Fibroblast of villous mesenchyme (primary cell): ENCODE measurements at regions not wholly inside any gene's neighbourhood (a gene's known extent, or its start where the extent isn't known, plus 50 kb on each side); places are given as distances from the start of the nearest gene placed in this dataset.

ENCODE experiments used
- DNase-seq: peaks from one replicate; pipeline ENCODE4 v3.0.0-alpha.2; 2010; ENCODE audit warnings: low read depth
- H3K4me3 ChIP-seq: 2 replicates; pipeline ENCODE4 v1.5.1; 2011; ENCODE audit warnings: low read depth, mild to moderate bottlenecking, low read length
- CTCF ChIP-seq: IDR thresholded peaks from 2 replicates; pipeline ENCODE4 v1.5.1; 2012; ENCODE audit warnings: low read depth, mild to moderate bottlenecking, low read length; ENCODE audit not compliant: insufficient read depth

GRCh38 chr7:93779115-93779514 lies 111.4 kb downstream of the TFPI2 start:
- no peak for DNase-seq
- no peak for TF ChIP-seq CTCF
- H3K4me3 ChIP-seq, result no peak overlapping the region

- DNase-seq, result no peak
- TF ChIP-seq CTCF, result no peak
- H3K4me3 ChIP-seq, result no peak overlapping the region
Observed at GRCh38 chr7:93778384-93778783, 112.2 kb downstream of the TFPI2 start.

- TF ChIP-seq CTCF, result no peak
- DNase-seq, result no peak
- H3K4me3 ChIP-seq, result no peak overlapping the region
Observed at GRCh38 chr7:93773446-93773845, 117.1 kb downstream of the TFPI2 start.

GRCh38 chr7:93765475-93765874 lies 125.1 kb downstream of the TFPI2 start:
- TF ChIP-seq CTCF, result no peak
- no peak for DNase-seq
- no peak overlapping the region for H3K4me3 ChIP-seq

GRCh38 chr7:93758631-93759030 lies 131.9 kb downstream of the TFPI2 start:
- DNase-seq, result no peak
- no peak overlapping the region for H3K4me3 ChIP-seq
- no peak for TF ChIP-seq CTCF

GRCh38 chr7:93757426-93757825 lies 133.1 kb downstream of the TFPI2 start:
- no peak for TF ChIP-seq CTCF
- DNase-seq, result no peak
- no peak overlapping the region for H3K4me3 ChIP-seq

- no peak for DNase-seq
- no peak for TF ChIP-seq CTCF
Observed at GRCh38 chr7:93756890-93757289, 133.7 kb downstream of the TFPI2 start.

More at GRCh38 chr7:93756890-93757289, 133.7 kb downstream of the TFPI2 start:
- H3K4me3 ChIP-seq, result no peak overlapping the region
